ENCODE measurements at regions not wholly inside any gene's neighbourhood (a gene's known extent, or its start where the extent isn't known, plus 50 kb on each side); places are given as distances from the start of the nearest gene placed in this dataset.
A peak's percentile ranks its signal among the peaks of the same experiment; 100 is the strongest.

DNA sequence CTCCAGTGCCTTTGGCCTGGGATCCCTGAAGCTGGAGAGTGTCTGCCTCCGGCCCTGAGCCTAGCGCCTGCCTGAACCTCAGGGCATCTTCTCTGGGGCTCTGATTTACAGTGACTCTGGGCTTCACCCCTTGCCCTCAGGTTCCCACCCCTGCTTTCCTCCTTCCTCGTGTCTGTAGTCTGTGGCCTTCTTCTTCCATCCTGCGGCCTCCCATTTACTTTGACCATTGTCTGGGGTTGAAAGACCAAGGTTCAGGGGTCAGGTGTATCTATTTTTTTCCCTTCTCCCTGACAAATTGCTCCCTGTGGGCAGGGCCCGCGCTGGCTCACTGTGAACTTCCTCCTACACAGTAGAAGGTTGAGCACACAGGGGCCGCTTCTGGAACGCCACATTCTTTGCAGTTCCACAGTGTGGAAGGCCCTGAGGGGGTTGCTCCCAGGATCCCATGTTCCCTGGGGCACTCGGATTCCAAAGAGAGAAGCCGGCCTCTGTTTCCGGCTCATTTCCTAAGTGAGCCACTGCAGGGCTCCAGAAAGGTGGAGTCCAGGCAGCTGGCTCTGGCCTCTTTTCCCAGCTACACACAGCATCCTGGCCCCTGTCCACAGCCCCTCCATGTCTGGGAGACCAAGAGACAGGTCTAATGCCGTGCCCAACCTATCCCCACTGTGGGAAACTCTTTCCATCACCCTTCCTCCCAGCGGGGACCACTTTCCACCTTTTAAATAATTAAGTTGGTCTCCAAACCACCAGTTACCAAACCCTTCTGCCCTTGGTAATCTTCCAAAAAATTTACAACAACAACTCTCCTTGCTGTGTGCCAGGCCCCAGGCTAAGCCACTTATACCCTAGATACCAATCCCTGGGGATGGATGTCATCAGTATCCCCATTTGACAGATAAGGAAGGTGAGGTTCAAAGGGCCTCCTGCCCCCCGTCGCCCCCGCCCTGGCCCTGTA lies 140.3 kb upstream of the IER5L start:
- Histone ChIP-seq H3K4me3 (replicated peaks; ENCODE audit: insufficient read depth, low read length) (no peak overlapping the region), H3K27ac (replicated peaks) (no peak overlapping the region), H3K27me3 (ENCODE audit: insufficient read depth, poor library complexity, severe bottlenecking) (no peaks in the 10 kb centered on the region)
- no peak for TF ChIP-seq SPI1 (IDR thresholded peaks at IDR 0.05; ENCODE audit: borderline replicate concordance, low read depth)
- no peak for TF ChIP-seq POLR2AphosphoS5 (IDR thresholded peaks at IDR 0.05; ENCODE audit: low read depth)
- TF ChIP-seq, protein P1, sequence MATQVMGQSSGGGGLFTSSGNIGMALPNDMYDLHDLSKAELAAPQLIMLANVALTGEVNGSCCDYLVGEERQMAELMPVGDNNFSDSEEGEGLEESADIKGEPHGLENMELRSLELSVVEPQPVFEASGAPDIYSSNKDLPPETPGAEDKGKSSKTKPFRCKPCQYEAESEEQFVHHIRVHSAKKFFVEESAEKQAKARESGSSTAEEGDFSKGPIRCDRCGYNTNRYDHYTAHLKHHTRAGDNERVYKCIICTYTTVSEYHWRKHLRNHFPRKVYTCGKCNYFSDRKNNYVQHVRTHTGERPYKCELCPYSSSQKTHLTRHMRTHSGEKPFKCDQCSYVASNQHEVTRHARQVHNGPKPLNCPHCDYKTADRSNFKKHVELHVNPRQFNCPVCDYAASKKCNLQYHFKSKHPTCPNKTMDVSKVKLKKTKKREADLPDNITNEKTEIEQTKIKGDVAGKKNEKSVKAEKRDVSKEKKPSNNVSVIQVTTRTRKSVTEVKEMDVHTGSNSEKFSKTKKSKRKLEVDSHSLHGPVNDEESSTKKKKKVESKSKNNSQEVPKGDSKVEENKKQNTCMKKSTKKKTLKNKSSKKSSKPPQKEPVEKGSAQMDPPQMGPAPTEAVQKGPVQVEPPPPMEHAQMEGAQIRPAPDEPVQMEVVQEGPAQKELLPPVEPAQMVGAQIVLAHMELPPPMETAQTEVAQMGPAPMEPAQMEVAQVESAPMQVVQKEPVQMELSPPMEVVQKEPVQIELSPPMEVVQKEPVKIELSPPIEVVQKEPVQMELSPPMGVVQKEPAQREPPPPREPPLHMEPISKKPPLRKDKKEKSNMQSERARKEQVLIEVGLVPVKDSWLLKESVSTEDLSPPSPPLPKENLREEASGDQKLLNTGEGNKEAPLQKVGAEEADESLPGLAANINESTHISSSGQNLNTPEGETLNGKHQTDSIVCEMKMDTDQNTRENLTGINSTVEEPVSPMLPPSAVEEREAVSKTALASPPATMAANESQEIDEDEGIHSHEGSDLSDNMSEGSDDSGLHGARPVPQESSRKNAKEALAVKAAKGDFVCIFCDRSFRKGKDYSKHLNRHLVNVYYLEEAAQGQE (IDR thresholded peaks at IDR 0.05; ENCODE audit: insufficient replicate concordance, low read depth), result no peak
- TF ChIP-seq, protein P2, sequence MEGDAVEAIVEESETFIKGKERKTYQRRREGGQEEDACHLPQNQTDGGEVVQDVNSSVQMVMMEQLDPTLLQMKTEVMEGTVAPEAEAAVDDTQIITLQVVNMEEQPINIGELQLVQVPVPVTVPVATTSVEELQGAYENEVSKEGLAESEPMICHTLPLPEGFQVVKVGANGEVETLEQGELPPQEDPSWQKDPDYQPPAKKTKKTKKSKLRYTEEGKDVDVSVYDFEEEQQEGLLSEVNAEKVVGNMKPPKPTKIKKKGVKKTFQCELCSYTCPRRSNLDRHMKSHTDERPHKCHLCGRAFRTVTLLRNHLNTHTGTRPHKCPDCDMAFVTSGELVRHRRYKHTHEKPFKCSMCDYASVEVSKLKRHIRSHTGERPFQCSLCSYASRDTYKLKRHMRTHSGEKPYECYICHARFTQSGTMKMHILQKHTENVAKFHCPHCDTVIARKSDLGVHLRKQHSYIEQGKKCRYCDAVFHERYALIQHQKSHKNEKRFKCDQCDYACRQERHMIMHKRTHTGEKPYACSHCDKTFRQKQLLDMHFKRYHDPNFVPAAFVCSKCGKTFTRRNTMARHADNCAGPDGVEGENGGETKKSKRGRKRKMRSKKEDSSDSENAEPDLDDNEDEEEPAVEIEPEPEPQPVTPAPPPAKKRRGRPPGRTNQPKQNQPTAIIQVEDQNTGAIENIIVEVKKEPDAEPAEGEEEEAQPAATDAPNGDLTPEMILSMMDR (IDR thresholded peaks at IDR 0.05; ENCODE audit: insufficient read depth, low read length), result no peak
- no peak for TF ChIP-seq GABPA (IDR thresholded peaks at IDR 0.05; ENCODE audit: low read depth)
- no peak for DNase-seq (ENCODE audit: low read depth in 1 of 2, low spot score in 1 of 2)

DNA sequence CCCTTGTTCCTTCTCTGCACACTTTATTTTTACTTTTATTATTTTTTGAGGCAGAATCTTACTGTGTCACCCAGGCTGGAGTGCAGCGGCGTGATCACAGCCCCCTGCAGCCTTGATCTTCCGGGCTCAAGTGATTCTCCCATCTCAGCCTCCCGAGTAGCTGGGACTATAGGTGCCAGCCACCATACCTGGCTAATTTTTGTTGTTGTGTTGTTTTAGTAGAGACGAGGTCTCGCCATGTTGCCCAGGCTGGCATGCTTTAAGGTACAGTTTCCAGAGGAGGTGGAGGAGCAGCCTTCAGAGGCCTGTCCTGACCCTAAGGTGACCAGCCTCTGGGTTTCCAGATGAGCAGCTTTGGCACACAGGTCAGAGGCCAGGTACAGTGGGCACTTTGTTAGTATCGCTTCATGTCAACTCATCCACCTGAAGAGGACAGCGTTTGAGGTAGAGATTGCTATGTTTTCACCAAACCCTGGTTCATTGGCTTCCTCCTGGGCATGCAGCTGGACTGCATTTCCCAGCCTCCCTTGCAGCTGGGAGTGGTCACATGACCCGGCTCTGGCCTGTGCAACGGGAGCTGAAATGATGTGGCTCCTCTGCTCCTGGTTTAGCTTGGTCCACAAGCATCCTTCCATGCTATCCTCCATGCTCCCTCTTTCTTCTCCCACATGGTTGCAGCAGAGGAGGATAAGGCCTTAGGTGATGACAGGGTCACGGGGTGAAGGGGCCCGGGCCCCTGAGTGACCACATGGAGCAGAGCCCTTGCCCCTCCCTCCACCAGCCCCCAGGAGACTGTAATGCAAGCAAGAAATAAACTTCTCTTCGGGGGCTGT lies 139.3 kb upstream of the IER5L start:
- Histone ChIP-seq H3K27me3 (ENCODE audit: insufficient read depth, poor library complexity, severe bottlenecking) (no peaks in the 10 kb centered on the region), H3K27ac (replicated peaks) (no peak overlapping the region), H3K4me3 (replicated peaks; ENCODE audit: insufficient read depth, low read length) (no peak overlapping the region)
- TF ChIP-seq, protein P2 (IDR thresholded peaks at IDR 0.05; ENCODE audit: insufficient read depth, low read length), result no peak
- TF ChIP-seq SPI1 (IDR thresholded peaks at IDR 0.05; ENCODE audit: borderline replicate concordance, low read depth) (no peak), GABPA (IDR thresholded peaks at IDR 0.05; ENCODE audit: low read depth) (no peak), POLR2AphosphoS5 (IDR thresholded peaks at IDR 0.05; ENCODE audit: low read depth) (no peak)
- TF ChIP-seq, protein P1 (IDR thresholded peaks at IDR 0.05; ENCODE audit: insufficient replicate concordance, low read depth), result no peak
- DNase-seq (ENCODE audit: low read depth in 1 of 2, low spot score in 1 of 2), result peak in 1 of 2 experiments; percentile 23

DNA sequence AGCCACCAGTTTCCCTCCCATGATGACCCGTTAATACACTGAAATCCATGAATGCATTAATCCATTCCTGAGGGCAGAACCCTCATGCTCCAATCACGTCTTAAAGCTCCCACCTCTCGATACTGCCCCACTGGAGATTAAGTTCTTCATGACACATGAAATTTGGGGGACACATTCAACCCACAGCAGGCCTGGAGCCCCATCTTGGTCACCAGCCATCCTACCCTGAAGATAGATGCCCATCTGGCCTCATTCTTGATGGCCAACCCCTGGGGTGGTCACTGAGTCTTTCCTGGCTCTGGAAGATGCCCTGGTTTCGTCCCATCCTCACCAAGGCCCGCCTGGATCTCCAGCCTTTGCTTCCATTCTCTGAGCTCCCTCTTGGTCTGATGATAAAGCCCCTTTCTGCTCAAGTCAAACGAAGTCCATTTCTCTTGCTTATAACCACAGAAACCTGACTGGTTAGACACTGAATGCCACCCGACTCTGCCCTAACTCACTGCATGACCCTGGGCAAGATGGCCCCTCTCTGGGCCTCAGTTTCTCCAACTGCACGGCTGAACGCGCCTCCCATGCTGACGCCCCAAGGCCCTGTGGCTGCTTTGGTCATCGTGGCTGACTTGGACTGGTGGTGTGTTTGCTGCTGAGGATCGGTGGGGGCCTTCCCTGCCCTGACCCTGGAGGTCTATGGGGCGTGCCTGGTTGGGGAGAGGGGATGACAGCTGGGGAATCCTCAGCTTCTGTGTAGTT lies 138.4 kb upstream of the IER5L start:
- Histone ChIP-seq H3K27ac (replicated peaks) (no peak overlapping the region), H3K4me3 (replicated peaks; ENCODE audit: insufficient read depth, low read length) (no peak overlapping the region), H3K27me3 (ENCODE audit: insufficient read depth, poor library complexity, severe bottlenecking) (no peaks in the 10 kb centered on the region)
- no peak for DNase-seq (ENCODE audit: low read depth in 1 of 2, low spot score in 1 of 2)
- TF ChIP-seq POLR2AphosphoS5 (IDR thresholded peaks at IDR 0.05; ENCODE audit: low read depth) (no peak), SPI1 (IDR thresholded peaks at IDR 0.05; ENCODE audit: borderline replicate concordance, low read depth) (no peak)
- TF ChIP-seq, protein P2 (IDR thresholded peaks at IDR 0.05; ENCODE audit: insufficient read depth, low read length), result no peak

Measured in HL-60 (cell line).